ENCODE measurements at regions not wholly inside any gene's neighbourhood (a gene's known extent, or its start where the extent isn't known, plus 50 kb on each side); places are given as distances from the start of the nearest gene placed in this dataset.
"Not testable (repeated sequence)": the region's sequence is repeated elsewhere in the genome, so short reads cannot be mapped to it uniquely, and the experiment has no call there.

DNA sequence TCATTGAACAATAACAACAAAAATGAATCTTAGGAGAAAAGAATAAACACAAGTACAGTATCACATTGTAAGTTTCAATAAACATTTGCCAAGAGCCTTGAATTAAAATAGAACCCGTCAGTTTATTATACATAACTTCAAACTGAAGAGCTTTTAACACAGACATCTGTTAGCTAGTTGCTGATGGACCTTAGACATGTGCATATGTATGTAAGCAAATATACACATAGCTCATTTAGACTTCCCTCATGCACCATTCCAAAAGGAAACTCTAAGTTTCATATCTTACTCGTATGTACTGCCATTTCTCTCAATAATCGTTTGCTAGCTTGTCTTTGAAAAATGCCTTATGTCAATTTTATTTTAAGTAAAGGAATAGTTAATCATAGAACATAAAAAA lies 235.0 kb downstream of the TENT5A start:
- intact Hi-C loops (cut with DNase I; ENCODE audit: low total_unique reads): no loop called here
- no peak for DNase-seq
- peaks cover 0 to 11% (median 5%) of the 10 kb centered on the region in 4 donors for H3K4me1 ChIP-seq
- H3K9me3 ChIP-seq: no peaks in the 10 kb centered on the region
- no peaks in the 10 kb centered on the region for H3K27me3 ChIP-seq
- TF ChIP-seq, protein P1, sequence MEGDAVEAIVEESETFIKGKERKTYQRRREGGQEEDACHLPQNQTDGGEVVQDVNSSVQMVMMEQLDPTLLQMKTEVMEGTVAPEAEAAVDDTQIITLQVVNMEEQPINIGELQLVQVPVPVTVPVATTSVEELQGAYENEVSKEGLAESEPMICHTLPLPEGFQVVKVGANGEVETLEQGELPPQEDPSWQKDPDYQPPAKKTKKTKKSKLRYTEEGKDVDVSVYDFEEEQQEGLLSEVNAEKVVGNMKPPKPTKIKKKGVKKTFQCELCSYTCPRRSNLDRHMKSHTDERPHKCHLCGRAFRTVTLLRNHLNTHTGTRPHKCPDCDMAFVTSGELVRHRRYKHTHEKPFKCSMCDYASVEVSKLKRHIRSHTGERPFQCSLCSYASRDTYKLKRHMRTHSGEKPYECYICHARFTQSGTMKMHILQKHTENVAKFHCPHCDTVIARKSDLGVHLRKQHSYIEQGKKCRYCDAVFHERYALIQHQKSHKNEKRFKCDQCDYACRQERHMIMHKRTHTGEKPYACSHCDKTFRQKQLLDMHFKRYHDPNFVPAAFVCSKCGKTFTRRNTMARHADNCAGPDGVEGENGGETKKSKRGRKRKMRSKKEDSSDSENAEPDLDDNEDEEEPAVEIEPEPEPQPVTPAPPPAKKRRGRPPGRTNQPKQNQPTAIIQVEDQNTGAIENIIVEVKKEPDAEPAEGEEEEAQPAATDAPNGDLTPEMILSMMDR (IDR thresholded peaks at IDR 0.05): no peak
- no peak overlapping the region for H3K27ac ChIP-seq
- H3K36me3 ChIP-seq: no peaks in the 10 kb centered on the region
- no peak overlapping the region for H3K4me3 ChIP-seq

DNA sequence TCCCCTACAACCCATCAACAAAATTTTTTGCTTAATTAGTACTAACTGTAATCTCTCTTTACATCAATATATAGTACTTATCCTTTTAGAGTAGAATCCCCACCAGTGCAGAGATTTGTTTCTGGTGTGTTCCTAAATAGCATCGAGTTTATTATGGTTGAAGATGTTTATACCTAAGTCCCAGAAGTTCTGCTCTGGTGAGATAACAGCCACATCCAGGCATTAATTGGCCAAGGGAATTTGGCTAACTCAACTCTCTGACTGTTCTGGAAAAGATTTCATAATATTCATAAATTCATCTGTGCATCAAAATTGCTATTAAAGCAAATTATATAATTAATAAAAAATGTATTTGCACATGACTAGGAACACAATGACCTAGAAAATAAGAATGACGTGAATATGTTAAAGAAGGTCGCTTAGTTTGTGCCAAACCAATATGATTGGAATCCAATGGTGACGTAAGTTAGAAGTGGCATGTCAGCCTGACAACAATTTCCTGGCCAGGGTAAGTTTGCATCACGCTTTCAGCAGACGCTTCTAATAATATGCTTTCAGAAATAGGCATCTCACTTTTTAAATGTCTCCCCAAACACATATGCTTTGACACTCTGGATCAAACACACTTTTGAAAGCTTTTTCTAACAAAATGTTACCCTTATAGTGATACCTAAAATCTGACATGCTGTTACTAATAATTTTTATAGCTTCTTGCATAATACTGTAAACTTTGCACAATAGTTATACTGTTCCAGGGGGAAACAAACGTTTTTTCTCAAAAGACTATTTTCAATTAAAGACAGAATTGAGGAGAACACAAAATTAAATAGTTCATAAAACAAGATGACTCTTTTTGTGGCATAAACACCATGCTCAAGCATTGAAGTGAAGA lies 236.7 kb downstream of the TENT5A start:
- Histone ChIP-seq H3K27ac (peak overlapping the region; percentile 16 to 20), H3K4me1 (peaks cover 0 to 23% (median 8%) of the 10 kb centered on the region in 4 donors), H3K4me3 (no peak overlapping the region), H3K9me3 (no peaks in the 10 kb centered on the region), H3K27me3 (no peaks in the 10 kb centered on the region), H3K36me3 (no peaks in the 10 kb centered on the region)
- TF ChIP-seq, protein P1 (IDR thresholded peaks at IDR 0.05): no peak
- intact Hi-C loops (cut with DNase I; ENCODE audit: low total_unique reads): no loop called here
- no peak for DNase-seq

DNA sequence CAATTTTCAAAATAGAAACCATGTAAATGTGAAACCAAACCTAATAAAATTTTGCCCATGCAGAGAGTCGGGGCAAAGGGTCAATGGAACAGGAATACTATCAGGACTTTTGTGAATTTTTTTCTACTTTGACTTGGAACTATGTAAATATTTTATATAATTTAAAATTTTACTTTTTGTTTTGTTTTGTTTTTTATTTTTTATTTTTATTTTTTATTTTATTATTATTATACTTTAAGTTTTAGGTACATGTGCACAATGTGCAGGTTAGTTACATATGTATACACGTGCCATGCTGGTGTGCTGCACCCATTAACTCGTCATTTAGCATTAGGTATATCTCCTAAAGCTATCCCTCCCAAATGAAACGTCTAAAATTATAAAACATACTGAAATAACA lies 238.3 kb downstream of the TENT5A start:
- peaks cover 0 to 25% (median 8%) of the 10 kb centered on the region in 4 donors for H3K4me1 ChIP-seq
- DNase-seq; intact Hi-C loops (cut with DNase I; ENCODE audit: low total_unique reads); H3K27ac ChIP-seq; H3K36me3 ChIP-seq; H3K9me3 ChIP-seq; H3K4me3 ChIP-seq; H3K27me3 ChIP-seq: not testable (repeated sequence)

DNA sequence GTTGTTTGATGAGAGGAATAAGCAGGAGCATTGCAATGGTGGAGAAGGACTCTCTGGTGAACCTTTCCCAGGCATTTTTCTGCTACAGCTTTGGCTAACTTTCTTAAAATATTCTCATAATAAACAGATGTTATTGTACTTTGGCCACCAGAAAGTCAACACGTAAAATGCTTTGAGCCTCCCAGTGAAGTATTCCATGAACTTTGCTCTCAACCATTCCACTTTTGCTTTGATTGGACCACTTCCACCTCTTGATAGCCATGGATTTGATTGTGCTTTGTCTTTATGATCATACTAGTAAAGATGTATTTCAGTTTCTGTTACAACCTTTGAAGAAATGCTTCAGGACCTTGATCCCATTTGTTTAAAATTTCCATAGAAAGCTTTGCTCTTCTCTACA lies 241.1 kb downstream of the TENT5A start:
- TF ChIP-seq, protein P1 (IDR thresholded peaks at IDR 0.05): no peak
- Histone ChIP-seq H3K27me3 (no peaks in the 10 kb centered on the region), H3K9me3 (no peaks in the 10 kb centered on the region), H3K4me3 (no peak overlapping the region), H3K27ac (no peak overlapping the region), H3K4me1 (peaks cover 0 to 22% (median 8%) of the 10 kb centered on the region in 4 donors), H3K36me3 (no peaks in the 10 kb centered on the region)
- intact Hi-C loops (cut with DNase I; ENCODE audit: low total_unique reads): no loop called here
- DNase-seq: no peak

DNA sequence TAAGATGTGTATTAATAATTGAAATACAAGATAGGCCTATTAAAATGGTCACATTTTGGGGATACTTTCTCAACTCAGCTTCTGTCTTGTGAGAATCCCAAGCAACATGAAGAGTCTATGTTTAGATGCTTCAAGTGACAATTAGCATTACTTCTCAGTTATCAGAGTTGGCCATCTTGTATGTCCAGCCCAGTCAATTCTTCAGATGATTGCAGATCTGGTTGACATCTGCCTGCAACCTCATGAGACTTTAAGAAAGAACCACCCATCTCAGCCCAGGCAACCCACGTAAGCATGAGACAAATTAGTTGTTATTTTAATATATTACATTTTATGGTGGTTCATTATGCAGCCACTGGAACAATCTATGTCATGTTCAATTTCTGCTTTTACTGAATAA lies 256.5 kb downstream of the TENT5A start:
- Histone ChIP-seq H3K27me3 (no peaks in the 10 kb centered on the region), H3K4me1 (peaks cover 0 to 8% (median 3%) of the 10 kb centered on the region in 4 donors), H3K27ac (no peak overlapping the region), H3K9me3 (no peaks in the 10 kb centered on the region), H3K36me3 (no peaks in the 10 kb centered on the region), H3K4me3 (no peak overlapping the region)
- intact Hi-C loops (cut with DNase I; ENCODE audit: low total_unique reads): no loop called here
- TF ChIP-seq, protein P1 (IDR thresholded peaks at IDR 0.05): no peak
- no peak for DNase-seq

DNA sequence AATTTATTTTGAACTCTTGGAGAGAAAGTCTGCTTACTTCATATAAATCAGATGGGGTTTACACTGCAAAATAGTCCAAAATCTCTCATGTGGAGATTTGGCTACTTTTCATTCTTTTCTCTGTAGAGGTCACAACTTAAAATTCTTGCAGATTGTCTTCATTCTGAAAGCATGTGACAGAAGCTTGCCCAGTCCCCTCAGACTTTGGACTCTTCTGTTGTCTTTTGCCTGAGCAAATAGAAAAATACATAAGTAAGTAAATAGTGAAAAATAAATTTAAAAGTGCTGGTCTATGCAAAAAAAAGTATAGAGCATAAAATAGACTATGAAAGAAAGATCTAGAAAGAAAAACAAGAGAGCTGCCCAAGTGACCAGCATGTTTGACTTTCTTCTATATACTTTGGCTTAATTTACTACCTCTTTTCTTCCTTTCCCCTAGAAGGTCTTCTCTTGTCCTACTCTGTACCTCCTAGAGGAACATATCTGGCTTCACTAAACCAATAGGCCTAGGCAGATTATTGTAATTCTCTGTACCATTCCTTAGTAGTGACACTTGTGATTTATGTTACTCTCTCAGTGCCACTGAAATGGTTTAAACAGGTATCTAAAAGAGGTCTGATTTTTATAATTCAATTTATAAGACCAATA lies 260.9 kb downstream of the TENT5A start:
- H3K27ac ChIP-seq: no peak overlapping the region
- no peaks in the 10 kb centered on the region for H3K27me3 ChIP-seq
- H3K4me1 ChIP-seq: peaks cover 0 to 14% (median 3%) of the 10 kb centered on the region in 4 donors
- DNase-seq: no peak
- TF ChIP-seq, protein P1 (IDR thresholded peaks at IDR 0.05): no peak
- no peak overlapping the region for H3K4me3 ChIP-seq
- H3K36me3 ChIP-seq: no peaks in the 10 kb centered on the region
- no peaks in the 10 kb centered on the region for H3K9me3 ChIP-seq
- intact Hi-C loops (cut with DNase I; ENCODE audit: low total_unique reads): no loop called here
